PC-3 (cell line): ENCODE measurements at regions not wholly inside any gene's neighbourhood (a gene's known extent, or its start where the extent isn't known, plus 50 kb on each side); places are given as distances from the start of the nearest gene placed in this dataset.

Experiments
- EZH2 ChIP-seq: fragments of 300-600 bp; sonication (generic); IDR thresholded peaks from one replicate; pipeline ENCODE4 v1.6.1; 2017; ENCODE audit warnings: antibody characterized with exemption, mild to moderate bottlenecking, low read length; ENCODE audit not compliant: unreplicated experiment
- TF ChIP-seq, protein P1 (sequence below): fragments of 300-600 bp; sonication (generic); conservative IDR thresholded peaks from 2 replicates; pipeline ENCODE4 v1.5.1; 2017; ENCODE audit warnings: antibody characterized with exemption, low read depth, mild to moderate bottlenecking, low read length

GRCh38 chr3:68560728-68561127 is 371.6 kb downstream of the TAFA4 start:
- TF ChIP-seq, protein P1, sequence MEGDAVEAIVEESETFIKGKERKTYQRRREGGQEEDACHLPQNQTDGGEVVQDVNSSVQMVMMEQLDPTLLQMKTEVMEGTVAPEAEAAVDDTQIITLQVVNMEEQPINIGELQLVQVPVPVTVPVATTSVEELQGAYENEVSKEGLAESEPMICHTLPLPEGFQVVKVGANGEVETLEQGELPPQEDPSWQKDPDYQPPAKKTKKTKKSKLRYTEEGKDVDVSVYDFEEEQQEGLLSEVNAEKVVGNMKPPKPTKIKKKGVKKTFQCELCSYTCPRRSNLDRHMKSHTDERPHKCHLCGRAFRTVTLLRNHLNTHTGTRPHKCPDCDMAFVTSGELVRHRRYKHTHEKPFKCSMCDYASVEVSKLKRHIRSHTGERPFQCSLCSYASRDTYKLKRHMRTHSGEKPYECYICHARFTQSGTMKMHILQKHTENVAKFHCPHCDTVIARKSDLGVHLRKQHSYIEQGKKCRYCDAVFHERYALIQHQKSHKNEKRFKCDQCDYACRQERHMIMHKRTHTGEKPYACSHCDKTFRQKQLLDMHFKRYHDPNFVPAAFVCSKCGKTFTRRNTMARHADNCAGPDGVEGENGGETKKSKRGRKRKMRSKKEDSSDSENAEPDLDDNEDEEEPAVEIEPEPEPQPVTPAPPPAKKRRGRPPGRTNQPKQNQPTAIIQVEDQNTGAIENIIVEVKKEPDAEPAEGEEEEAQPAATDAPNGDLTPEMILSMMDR = no peak
- TF ChIP-seq EZH2 = no peak
